HepG2 (cell line): ENCODE measurements at regions not wholly inside any gene's neighbourhood (a gene's known extent, or its start where the extent isn't known, plus 50 kb on each side); places are given as distances from the start of the nearest gene placed in this dataset.
A peak's percentile ranks its signal among the peaks of the same experiment; 100 is the strongest.

ENCODE experiments used
- CBX5 ChIP-seq: sonication (generic); formaldehyde crosslinking; IDR thresholded peaks from 2 replicates; pipeline ENCODE4 v1.4.0; 2020; ENCODE audit warnings: missing genetic modification reagents, borderline replicate concordance
- FOXK2 ChIP-seq: fragments of 450-650 bp; IDR thresholded peaks from 2 replicates; pipeline ENCODE4 v1.6.1; 2016
- HNF4A ChIP-seq: sonication (generic); formaldehyde crosslinking; IDR thresholded peaks from 2 replicates; pipeline ENCODE4 v1.4.0; 2020; ENCODE audit warnings: missing genetic modification reagents
- KLF15 ChIP-seq: sonication (generic); formaldehyde crosslinking; IDR thresholded peaks from 2 replicates; pipeline ENCODE4 v1.8.1; 2023; ENCODE audit warnings: borderline replicate concordance, mild to moderate bottlenecking, inconsistent platforms, missing genetic modification reagents, mixed read lengths
- NFIC ChIP-seq: IDR thresholded peaks from 2 replicates; pipeline ENCODE4 v1.6.1; 2012; ENCODE audit warnings: mild to moderate bottlenecking, low read length, inconsistent platforms
- RXRB ChIP-seq: IDR thresholded peaks from 2 replicates; pipeline ENCODE4 v1.6.1; 2016; ENCODE audit warnings: borderline replicate concordance, missing genetic modification reagents, missing compliant biosample characterization
- ZFP36L1 ChIP-seq: sonication (generic); formaldehyde crosslinking; IDR thresholded peaks from 2 replicates; pipeline ENCODE4 v1.8.0; 2022; ENCODE audit warnings: mild to moderate bottlenecking, missing genetic modification reagents, moderate library complexity
- ZFP62 ChIP-seq: sonication (generic); formaldehyde crosslinking; IDR thresholded peaks from 2 replicates; pipeline ENCODE4 v1.4.0; 2020; ENCODE audit warnings: missing genetic modification reagents
- ZNF282 ChIP-seq: fragments of 450-650 bp; IDR thresholded peaks from 2 replicates; pipeline ENCODE4 v1.6.1; 2018; ENCODE audit not compliant: partially characterized antibody
- ZNF331 ChIP-seq: sonication (generic); formaldehyde crosslinking; IDR thresholded peaks from 2 replicates; pipeline ENCODE4 v1.4.0; 2020; ENCODE audit warnings: missing genetic modification reagents
- ZNF558 ChIP-seq: sonication (generic); formaldehyde crosslinking; IDR thresholded peaks from 2 replicates; pipeline ENCODE4 v1.9.0; 2022; ENCODE audit warnings: mild to moderate bottlenecking, missing genetic modification reagents, borderline replicate concordance
- ZNF619 ChIP-seq: sonication (generic); formaldehyde crosslinking; IDR thresholded peaks from 2 replicates; pipeline ENCODE4 v1.4.0; 2020; ENCODE audit warnings: mild to moderate bottlenecking, missing genetic modification reagents
- TF ChIP-seq, protein P1 (sequence below): sonication (generic); formaldehyde crosslinking; IDR thresholded peaks from 2 replicates; pipeline ENCODE4 v1.4.0; 2020; ENCODE audit warnings: missing genetic modification reagents, borderline replicate concordance
- TF ChIP-seq, protein P2 (sequence below), 2 experiments: sonication (generic) in 1 of 2; formaldehyde crosslinking in 1 of 2; IDR thresholded peaks; 2 replicates each; pipeline versions ENCODE4 v1.4.0 to v1.6.1; 2016 to 2020; ENCODE audit warnings: borderline replicate concordance in 1 of 2, low read depth in 1 of 2, mild to moderate bottlenecking in 1 of 2, missing genetic modification reagents in 1 of 2
- TF ChIP-seq, protein P3 (sequence below), 2 experiments: IDR thresholded peaks; 2 replicates each; pipeline ENCODE4 v1.6.1; 2011 to 2012; ENCODE audit warnings: low read length in 2 of 2, borderline replicate concordance in 1 of 2, low read depth in 1 of 2, mild to moderate bottlenecking in 1 of 2, moderate library complexity in 1 of 2
- TF ChIP-seq, protein P4 (sequence below), 2 experiments: sonication (generic) in 1 of 2; formaldehyde crosslinking in 1 of 2; IDR thresholded peaks; 2 replicates each; pipeline versions ENCODE4 v1.4.0 to v1.6.1; 2018 to 2020; ENCODE audit warnings: missing genetic modification reagents in 2 of 2, borderline replicate concordance in 1 of 2, low read depth in 1 of 2, mild to moderate bottlenecking in 1 of 2, missing biosample characterization in 1 of 2

DNA sequence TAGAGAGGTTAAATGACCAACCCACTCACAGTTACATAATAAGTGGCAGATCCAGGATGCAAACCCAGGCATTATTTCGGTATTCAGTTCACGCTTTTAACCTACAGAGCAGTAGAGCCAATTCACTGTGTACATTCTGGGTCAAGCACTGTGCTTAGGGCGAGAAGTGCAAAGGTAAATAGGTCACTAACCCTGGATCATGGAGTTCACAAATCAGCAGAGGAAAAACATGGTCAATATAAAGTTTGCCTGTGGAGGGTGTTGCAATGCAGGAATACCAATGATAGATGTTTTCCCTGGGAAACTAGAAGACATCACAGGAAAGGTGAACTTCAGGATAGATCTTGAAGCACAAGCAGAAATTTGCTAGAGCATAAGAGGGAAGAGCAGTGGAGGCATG, 253.4 kb upstream of the NFIA start (continued):
- TF ChIP-seq, protein P1, sequence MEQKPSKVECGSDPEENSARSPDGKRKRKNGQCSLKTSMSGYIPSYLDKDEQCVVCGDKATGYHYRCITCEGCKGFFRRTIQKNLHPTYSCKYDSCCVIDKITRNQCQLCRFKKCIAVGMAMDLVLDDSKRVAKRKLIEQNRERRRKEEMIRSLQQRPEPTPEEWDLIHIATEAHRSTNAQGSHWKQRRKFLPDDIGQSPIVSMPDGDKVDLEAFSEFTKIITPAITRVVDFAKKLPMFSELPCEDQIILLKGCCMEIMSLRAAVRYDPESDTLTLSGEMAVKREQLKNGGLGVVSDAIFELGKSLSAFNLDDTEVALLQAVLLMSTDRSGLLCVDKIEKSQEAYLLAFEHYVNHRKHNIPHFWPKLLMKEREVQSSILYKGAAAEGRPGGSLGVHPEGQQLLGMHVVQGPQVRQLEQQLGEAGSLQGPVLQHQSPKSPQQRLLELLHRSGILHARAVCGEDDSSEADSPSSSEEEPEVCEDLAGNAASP (CRISPR knock-in tag): peak; percentile 59; the same call in 1 of the 2 replicates
- TF ChIP-seq CBX5 (CRISPR knock-in tag) (no peak), ZNF282 (no peak), ZFP62 (CRISPR knock-in tag) (no peak), ZNF619 (CRISPR knock-in tag) (no peak), NFIC (peak; percentile 67; the same call in 1 of the 2 replicates), ZNF558 (CRISPR knock-in tag) (no peak), HNF4A (CRISPR knock-in tag) (peak; percentile 88), RXRB (peak; percentile 95), ZNF331 (CRISPR knock-in tag) (peak; percentile 66), FOXK2 (peak; percentile 49; the same call in 1 of the 2 replicates), ZFP36L1 (CRISPR knock-in tag) (peak; percentile 33; the same call in 1 of the 2 replicates), KLF15 (CRISPR knock-in tag) (no peak)
- TF ChIP-seq, protein P2, sequence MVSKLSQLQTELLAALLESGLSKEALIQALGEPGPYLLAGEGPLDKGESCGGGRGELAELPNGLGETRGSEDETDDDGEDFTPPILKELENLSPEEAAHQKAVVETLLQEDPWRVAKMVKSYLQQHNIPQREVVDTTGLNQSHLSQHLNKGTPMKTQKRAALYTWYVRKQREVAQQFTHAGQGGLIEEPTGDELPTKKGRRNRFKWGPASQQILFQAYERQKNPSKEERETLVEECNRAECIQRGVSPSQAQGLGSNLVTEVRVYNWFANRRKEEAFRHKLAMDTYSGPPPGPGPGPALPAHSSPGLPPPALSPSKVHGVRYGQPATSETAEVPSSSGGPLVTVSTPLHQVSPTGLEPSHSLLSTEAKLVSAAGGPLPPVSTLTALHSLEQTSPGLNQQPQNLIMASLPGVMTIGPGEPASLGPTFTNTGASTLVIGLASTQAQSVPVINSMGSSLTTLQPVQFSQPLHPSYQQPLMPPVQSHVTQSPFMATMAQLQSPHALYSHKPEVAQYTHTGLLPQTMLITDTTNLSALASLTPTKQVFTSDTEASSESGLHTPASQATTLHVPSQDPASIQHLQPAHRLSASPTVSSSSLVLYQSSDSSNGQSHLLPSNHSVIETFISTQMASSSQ (IDR thresholded peaks at IDR 0.05; ENCODE audit: low read depth): peak; percentile 38; the same call in 1 of the 2 replicates
- TF ChIP-seq, protein P2 (CRISPR knock-in tag; IDR thresholded peaks at IDR 0.05; ENCODE audit: borderline replicate concordance): no peak
- TF ChIP-seq, protein P3, sequence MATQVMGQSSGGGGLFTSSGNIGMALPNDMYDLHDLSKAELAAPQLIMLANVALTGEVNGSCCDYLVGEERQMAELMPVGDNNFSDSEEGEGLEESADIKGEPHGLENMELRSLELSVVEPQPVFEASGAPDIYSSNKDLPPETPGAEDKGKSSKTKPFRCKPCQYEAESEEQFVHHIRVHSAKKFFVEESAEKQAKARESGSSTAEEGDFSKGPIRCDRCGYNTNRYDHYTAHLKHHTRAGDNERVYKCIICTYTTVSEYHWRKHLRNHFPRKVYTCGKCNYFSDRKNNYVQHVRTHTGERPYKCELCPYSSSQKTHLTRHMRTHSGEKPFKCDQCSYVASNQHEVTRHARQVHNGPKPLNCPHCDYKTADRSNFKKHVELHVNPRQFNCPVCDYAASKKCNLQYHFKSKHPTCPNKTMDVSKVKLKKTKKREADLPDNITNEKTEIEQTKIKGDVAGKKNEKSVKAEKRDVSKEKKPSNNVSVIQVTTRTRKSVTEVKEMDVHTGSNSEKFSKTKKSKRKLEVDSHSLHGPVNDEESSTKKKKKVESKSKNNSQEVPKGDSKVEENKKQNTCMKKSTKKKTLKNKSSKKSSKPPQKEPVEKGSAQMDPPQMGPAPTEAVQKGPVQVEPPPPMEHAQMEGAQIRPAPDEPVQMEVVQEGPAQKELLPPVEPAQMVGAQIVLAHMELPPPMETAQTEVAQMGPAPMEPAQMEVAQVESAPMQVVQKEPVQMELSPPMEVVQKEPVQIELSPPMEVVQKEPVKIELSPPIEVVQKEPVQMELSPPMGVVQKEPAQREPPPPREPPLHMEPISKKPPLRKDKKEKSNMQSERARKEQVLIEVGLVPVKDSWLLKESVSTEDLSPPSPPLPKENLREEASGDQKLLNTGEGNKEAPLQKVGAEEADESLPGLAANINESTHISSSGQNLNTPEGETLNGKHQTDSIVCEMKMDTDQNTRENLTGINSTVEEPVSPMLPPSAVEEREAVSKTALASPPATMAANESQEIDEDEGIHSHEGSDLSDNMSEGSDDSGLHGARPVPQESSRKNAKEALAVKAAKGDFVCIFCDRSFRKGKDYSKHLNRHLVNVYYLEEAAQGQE (IDR thresholded peaks at IDR 0.05; ENCODE audit: borderline replicate concordance in 1 of 2, low read depth in 1 of 2, low read length in 2 of 2): no peak
- TF ChIP-seq, protein P4, sequence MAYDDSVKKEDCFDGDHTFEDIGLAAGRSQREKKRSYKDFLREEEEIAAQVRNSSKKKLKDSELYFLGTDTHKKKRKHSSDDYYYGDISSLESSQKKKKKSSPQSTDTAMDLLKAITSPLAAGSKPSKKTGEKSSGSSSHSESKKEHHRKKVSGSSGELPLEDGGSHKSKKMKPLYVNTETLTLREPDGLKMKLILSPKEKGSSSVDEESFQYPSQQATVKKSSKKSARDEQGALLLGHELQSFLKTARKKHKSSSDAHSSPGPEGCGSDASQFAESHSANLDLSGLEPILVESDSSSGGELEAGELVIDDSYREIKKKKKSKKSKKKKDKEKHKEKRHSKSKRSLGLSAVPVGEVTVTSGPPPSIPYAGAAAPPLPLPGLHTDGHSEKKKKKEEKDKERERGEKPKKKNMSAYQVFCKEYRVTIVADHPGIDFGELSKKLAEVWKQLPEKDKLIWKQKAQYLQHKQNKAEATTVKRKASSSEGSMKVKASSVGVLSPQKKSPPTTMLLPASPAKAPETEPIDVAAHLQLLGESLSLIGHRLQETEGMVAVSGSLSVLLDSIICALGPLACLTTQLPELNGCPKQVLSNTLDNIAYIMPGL (CRISPR knock-in tag; IDR thresholded peaks at IDR 0.05; ENCODE audit: borderline replicate concordance in 1 of 2, low read depth in 1 of 2): no peak
